HT1080 (cell line): ENCODE measurements at regions not wholly inside any gene's neighbourhood (a gene's known extent, or its start where the extent isn't known, plus 50 kb on each side); places are given as distances from the start of the nearest gene placed in this dataset.
"Not testable (repeated sequence)": the region's sequence is repeated elsewhere in the genome, so short reads cannot be mapped to it uniquely, and the experiment has no call there.

Experiments
- DNase-seq: peaks from one replicate; pipeline ENCODE4 v3.0.0-alpha.2; 2015; ENCODE audit warnings: low read depth

DNA sequence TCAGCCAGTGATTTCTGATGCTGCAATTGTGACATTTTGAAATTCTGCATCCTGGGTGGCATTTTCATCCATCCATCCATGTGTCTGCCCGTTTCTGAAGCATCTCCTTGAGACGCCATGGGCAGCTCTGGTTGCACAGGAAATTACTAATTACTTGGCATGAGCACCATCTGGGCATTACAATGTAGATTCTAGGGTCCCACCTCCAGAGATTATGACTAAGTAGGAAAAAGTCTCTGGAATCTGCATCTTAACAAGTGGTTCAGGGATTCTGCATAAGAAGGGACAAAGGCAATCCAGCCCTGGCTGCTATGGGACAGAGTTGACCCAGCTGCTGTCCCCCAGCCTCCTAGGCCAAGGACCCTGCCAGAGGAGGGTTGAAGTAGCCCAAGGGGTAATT is 65.3 kb downstream of the CUZD1 start:
- DNase-seq, result peak; percentile 89

GRCh38 chr10:122779924-122780323 is 65.7 kb downstream of the CUZD1 start:
- DNase-seq, result no peak

- no peak for DNase-seq
These were observed 68.1 kb downstream of the CUZD1 start for GRCh38 chr10:122777515-122778059.

DNA sequence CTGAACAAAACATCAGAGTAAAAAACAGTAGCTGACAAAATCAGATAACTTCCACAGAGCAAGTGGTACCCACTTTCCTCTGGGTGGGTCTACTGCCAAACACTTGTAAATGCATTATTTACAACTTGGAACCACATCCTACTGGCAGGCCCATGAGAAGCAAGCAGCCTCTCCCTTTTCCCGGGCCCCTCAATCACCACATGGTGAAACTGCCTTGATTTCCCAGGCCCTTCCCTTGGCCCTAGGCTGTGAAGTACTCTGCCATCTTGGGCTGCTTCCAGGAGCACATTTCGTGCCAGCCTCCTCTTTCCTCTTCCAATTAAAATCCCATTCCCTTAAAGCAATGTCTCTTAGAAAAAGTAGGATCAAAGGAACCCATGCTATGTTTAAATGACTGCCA is 71.4 kb downstream of the CUZD1 start:
- DNase-seq, result no peak

- DNase-seq, result not testable (repeated sequence)
These were observed 71.8 kb upstream of the C10orf120 start for GRCh38 chr10:122771404-122771803.

GRCh38 chr10:122768389-122768745 is 68.7 kb upstream of the C10orf120 start:
- DNase-seq, result no peak

- no peak for DNase-seq
These were observed 68.2 kb upstream of the C10orf120 start for GRCh38 chr10:122767621-122768388.

DNA sequence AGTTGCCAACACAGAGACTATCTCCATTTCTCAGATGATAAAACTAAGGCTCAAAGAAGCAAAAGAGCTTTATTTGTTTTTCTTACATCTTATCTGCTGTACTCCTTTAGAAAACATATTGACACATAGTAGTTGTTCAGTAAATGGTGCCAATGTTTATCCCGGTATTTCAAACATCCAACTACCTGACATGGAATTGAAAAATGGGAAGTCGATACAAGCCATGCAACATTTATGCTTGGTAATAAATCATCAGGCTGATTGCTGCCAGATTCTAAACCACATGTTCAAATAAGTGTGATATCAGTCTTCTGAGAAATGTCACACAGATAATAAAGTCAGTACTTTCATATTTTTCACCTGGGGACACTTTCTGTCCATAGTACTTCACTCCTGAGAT is 65.8 kb upstream of the C10orf120 start:
- no peak for DNase-seq

DNA sequence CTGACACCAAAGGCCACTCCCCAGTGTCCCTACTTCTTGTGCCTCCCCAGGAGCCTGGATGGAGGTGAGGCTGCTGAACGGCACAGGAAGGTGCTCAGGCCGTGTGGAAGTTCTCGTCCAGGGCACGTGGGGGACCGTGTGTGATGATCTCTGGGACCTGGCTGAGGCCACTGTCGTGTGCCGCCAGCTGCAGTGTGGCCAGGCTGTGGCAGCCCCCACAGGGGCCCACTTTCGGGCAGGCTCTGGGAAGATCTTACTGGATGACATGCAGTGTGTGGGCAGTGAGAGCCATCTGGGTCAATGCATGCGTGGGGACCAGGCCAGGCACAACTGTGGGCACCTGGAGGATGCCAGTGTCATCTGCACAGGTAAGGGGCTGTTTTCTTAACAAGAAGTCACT is 57.0 kb upstream of the C10orf120 start:
- no peak for DNase-seq

DNA sequence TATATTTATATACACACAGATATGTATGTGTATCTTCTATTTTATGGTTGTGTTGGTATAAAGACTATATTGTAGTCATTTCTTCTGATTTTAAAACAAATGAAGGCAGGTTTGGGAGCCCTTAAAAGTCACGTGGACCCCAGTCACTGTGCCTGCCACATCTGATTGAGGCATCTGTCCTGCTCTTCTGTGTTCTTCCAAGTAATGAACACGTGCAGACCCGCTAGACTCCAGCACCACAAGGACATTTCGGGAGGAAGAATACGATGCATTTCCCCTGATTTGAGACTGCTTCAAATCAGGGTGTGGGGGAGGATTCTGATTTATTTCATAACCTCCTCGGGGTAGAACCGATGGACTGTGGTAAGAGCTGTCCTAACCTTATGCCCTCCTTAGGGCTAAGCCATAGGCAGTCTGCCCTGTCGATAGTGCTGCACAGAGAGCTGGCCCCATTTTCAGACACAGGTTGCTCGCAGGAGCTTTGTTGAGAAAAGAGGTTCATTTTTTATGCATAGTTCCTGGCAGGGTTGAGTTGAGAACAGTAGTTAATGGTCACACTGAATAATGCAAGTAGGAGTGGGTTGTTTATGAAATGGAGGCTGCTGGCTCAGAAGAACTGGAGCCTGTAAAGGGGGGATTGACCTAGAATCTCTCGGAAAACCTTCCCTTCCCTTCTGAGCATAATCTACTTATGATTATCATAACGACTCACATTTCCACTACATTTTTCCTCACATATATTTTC is 55.0 kb upstream of the C10orf120 start:
- DNase-seq, result no peak

GRCh38 chr10:122749886-122750285 is 50.2 kb upstream of the C10orf120 start:
- no peak for DNase-seq
